Tibial nerve (tissue), 3 donors: ENCODE measurements at regions not wholly inside any gene's neighbourhood (a gene's known extent, or its start where the extent isn't known, plus 50 kb on each side); places are given as distances from the start of the nearest gene placed in this dataset.

Source experiments
- CTCF ChIP-seq, 5 experiments: fragments of 200-600 bp in 3 of 5; fragments of 450-650 bp in 2 of 5; sonication (generic) in 3 of 5; IDR thresholded peaks; one replicate each; pipeline ENCODE4 v1.5.1; 2016 to 2019; ENCODE audit warnings: antibody characterized with exemption in 5 of 5, mild to moderate bottlenecking in 3 of 5, moderate library complexity in 2 of 5
- POLR2A ChIP-seq, 2 donors: fragments of 450-650 bp; IDR thresholded peaks; one replicate each; pipeline ENCODE4 v1.6.1; 2017; ENCODE audit warnings: antibody characterized with exemption in 2 of 2, mild to moderate bottlenecking in 2 of 2, moderate library complexity in 2 of 2

- TF ChIP-seq CTCF (IDR thresholded peaks at IDR 0.05) (no peak), POLR2A (IDR thresholded peaks at IDR 0.05) (no peak)
These were observed 211.3 kb upstream of the INTU start for GRCh38 chr4:127421437-127421836.
